Endothelial cell of umbilical vein (primary cell): ENCODE measurements at regions not wholly inside any gene's neighbourhood (a gene's known extent, or its start where the extent isn't known, plus 50 kb on each side); places are given as distances from the start of the nearest gene placed in this dataset.

Experiments
- CTCF ChIP-seq, 2 donors: IDR thresholded peaks; 1 replicate in 1 of 2; 2 replicates in 1 of 2; pipeline ENCODE4 v1.5.1; 2011; ENCODE audit warnings: low read length in 2 of 2, mild to moderate bottlenecking in 2 of 2, moderate library complexity in 2 of 2, control low read depth in 1 of 2, inconsistent platforms in 1 of 2, low read depth in 1 of 2; ENCODE audit not compliant: insufficient read depth in 1 of 2; ENCODE audit errors: extremely low read depth in 1 of 2
- MAX ChIP-seq: IDR thresholded peaks from 2 replicates; pipeline ENCODE4 v1.6.1; 2011; ENCODE audit not compliant: insufficient read depth, insufficient read length
- MYC ChIP-seq: IDR thresholded peaks from one replicate; pipeline ENCODE4 v1.6.1; 2011; ENCODE audit warnings: mild to moderate bottlenecking, low read depth, low read length
- POLR2A ChIP-seq: IDR thresholded peaks from 2 replicates; pipeline ENCODE4 v1.6.1; 2012; ENCODE audit warnings: low read depth, mild to moderate bottlenecking, control low read depth, low read length
- POLR2AphosphoS5 ChIP-seq: IDR thresholded peaks from 2 replicates; pipeline ENCODE4 v1.6.1; 2012; ENCODE audit warnings: low read depth, mild to moderate bottlenecking, control low read depth, low read length, moderate library complexity; ENCODE audit not compliant: insufficient read depth

- TF ChIP-seq POLR2A, result no peak
- no peak for TF ChIP-seq MYC
- no peak for TF ChIP-seq POLR2AphosphoS5
- no peak for TF ChIP-seq CTCF (IDR thresholded peaks at IDR 0.05; ENCODE audit: extremely low read depth in 1 of 2, insufficient read depth in 1 of 2, low read depth in 1 of 2, low read length in 2 of 2)
- no peak for TF ChIP-seq MAX
Measured at GRCh38 chr5:143453720-143454119, 50.2 kb upstream of the NR3C1 start.
